ENCODE measurements at regions not wholly inside any gene's neighbourhood (a gene's known extent, or its start where the extent isn't known, plus 50 kb on each side); places are given as distances from the start of the nearest gene placed in this dataset.

DNA sequence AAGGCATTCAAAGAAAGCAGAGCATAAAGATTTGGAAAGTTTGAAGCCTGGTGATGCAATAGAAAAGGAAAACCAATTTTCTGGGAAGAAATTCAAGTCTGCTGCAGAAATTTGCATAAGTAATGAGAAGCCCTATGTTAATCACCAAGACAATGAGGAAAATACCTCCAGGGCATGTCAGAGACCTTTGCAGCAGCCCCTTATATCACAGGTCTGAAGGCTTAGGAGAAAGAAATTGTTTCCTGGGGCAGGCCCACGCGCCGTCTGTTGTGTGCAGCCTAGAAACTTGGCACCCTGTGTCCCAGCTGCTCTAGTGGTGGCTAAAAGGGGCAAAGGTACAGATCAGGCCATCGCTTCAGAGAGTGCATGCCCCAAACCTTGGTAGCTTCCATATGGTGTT, 495.3 kb upstream of the CDH6 start:
- DNase-seq (ENCODE audit: low spot score) (no peak), ATAC-seq (ENCODE audit: insufficient number of reproducible peaks, low FRiP score, low read depth) (no peak)
- no peaks in the 10 kb centered on the region for H3K27me3 ChIP-seq (replicated peaks; ENCODE audit: insufficient read depth)
- H3K4me3 ChIP-seq: no peak overlapping the region
- H3K27ac ChIP-seq: no peak overlapping the region
- H3K36me3 ChIP-seq: no peaks in the 10 kb centered on the region
- TF ChIP-seq, protein P1, sequence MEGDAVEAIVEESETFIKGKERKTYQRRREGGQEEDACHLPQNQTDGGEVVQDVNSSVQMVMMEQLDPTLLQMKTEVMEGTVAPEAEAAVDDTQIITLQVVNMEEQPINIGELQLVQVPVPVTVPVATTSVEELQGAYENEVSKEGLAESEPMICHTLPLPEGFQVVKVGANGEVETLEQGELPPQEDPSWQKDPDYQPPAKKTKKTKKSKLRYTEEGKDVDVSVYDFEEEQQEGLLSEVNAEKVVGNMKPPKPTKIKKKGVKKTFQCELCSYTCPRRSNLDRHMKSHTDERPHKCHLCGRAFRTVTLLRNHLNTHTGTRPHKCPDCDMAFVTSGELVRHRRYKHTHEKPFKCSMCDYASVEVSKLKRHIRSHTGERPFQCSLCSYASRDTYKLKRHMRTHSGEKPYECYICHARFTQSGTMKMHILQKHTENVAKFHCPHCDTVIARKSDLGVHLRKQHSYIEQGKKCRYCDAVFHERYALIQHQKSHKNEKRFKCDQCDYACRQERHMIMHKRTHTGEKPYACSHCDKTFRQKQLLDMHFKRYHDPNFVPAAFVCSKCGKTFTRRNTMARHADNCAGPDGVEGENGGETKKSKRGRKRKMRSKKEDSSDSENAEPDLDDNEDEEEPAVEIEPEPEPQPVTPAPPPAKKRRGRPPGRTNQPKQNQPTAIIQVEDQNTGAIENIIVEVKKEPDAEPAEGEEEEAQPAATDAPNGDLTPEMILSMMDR (IDR thresholded peaks at IDR 0.05): no peak
- no peaks in the 10 kb centered on the region for H3K9me3 ChIP-seq
- H3K4me1 ChIP-seq (ENCODE audit: control insufficient read depth in 1 of 2, low read depth in 2 of 2): no peaks in the 10 kb centered on the region

DNA sequence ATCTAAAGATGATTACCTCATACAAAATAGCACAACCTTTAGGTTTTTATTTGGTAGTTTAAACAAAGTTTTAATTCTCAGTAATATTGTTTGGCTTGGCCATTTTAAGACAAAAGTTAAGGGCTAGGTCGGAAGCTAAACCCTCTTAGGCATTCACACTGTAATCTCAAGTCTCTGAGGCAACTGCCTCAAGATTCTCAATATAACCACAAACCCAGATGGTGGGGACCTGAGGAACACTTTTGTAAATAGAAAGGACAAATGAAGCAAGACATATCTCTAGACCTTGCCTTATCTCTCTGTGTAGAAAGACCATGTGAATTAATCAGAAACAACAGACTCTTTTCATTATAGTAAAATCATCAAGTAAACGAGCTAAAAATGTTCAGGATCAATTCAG, 500.2 kb upstream of the CDH6 start:
- H3K36me3 ChIP-seq: no peaks in the 10 kb centered on the region
- H3K9me3 ChIP-seq: no peaks in the 10 kb centered on the region
- no peaks in the 10 kb centered on the region for H3K27me3 ChIP-seq (replicated peaks; ENCODE audit: insufficient read depth)
- H3K4me3 ChIP-seq: no peak overlapping the region
- no peak overlapping the region for H3K27ac ChIP-seq
- no peak for DNase-seq (ENCODE audit: low spot score)
- ATAC-seq (ENCODE audit: insufficient number of reproducible peaks, low FRiP score, low read depth): no peak
- TF ChIP-seq, protein P1 (IDR thresholded peaks at IDR 0.05): no peak
- no peaks in the 10 kb centered on the region for H3K4me1 ChIP-seq (ENCODE audit: control insufficient read depth in 1 of 2, low read depth in 2 of 2)

DNA sequence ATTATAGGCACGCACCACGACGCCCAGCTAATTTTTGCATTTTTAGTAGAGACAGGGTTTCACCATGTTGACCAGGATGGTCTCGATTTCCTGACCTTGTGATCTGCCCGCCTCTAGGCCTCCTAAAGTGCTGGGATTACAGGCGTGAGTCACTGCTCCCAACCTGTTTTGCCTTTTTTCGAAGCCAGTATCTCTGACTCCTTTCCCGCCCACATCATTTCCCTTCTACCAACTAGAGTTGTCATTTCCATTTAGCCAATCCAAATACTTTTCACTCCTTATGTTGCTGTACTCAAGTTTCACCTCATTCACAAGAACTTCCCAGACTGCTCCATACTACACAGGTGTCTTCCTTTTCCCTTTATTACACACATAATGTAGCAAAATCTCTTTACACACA, 502.6 kb upstream of the CDH6 start:
- no peak overlapping the region for H3K4me3 ChIP-seq
- H3K27me3 ChIP-seq (replicated peaks; ENCODE audit: insufficient read depth): no peaks in the 10 kb centered on the region
- no peak overlapping the region for H3K27ac ChIP-seq
- H3K4me1 ChIP-seq (ENCODE audit: control insufficient read depth in 1 of 2, low read depth in 2 of 2): no peaks in the 10 kb centered on the region
- H3K9me3 ChIP-seq: no peaks in the 10 kb centered on the region
- DNase-seq (ENCODE audit: low spot score): no peak
- TF ChIP-seq, protein P1 (IDR thresholded peaks at IDR 0.05): no peak
- H3K36me3 ChIP-seq: no peaks in the 10 kb centered on the region
- no peak for ATAC-seq (ENCODE audit: insufficient number of reproducible peaks, low FRiP score, low read depth)

DNA sequence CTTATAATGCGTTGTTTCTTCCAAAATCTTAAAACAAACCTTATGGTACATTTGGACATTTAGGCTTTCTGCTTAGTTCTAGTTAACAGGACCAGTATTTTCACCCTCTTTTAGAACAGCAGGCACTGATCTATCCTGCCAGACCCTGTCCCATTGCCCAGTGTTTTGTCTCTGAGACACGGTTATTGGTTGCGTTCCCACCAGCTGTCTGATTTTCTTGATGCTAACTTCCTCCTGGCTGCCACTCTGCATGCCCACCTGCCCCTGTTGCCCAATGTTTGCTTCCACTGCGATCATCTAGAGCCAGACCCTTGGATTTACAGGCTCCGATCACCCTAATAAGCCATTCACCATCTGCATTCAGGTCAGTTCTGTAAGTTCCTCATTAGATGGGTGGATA, 506.0 kb upstream of the CDH6 start:
- Histone ChIP-seq H3K4me1 (ENCODE audit: control insufficient read depth in 1 of 2, low read depth in 2 of 2) (no peaks in the 10 kb centered on the region), H3K27ac (no peak overlapping the region), H3K4me3 (no peak overlapping the region), H3K9me3 (no peaks in the 10 kb centered on the region), H3K36me3 (no peaks in the 10 kb centered on the region), H3K27me3 (replicated peaks; ENCODE audit: insufficient read depth) (no peaks in the 10 kb centered on the region)
- DNase-seq (ENCODE audit: low spot score) (no peak), ATAC-seq (ENCODE audit: insufficient number of reproducible peaks, low FRiP score, low read depth) (no peak)
- TF ChIP-seq, protein P1 (IDR thresholded peaks at IDR 0.05): no peak

DNA sequence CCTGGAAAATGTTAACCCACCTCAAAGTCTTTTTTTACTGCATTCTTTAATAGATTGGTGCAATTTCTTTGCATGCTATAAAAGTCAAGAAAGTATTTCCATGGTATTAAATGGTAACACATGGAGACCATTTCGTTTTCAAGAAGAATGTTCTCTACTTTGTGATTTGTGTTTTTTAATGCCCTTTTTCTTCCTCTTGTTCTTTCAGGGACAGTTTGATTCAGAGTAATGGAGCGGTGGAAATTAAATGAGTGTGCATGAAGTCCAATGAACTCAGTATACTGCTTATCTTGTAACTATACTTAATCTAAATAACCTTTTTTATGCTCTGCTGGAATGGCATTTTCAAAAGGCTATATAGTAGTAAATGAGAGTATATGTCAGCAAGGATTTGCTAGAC, 507.0 kb upstream of the CDH6 start:
- no peak for ATAC-seq (ENCODE audit: insufficient number of reproducible peaks, low FRiP score, low read depth)
- DNase-seq (ENCODE audit: low spot score): no peak
- TF ChIP-seq, protein P1 (IDR thresholded peaks at IDR 0.05): no peak
- H3K27me3 ChIP-seq (replicated peaks; ENCODE audit: insufficient read depth): no peaks in the 10 kb centered on the region
- H3K4me1 ChIP-seq (ENCODE audit: control insufficient read depth in 1 of 2, low read depth in 2 of 2): no peaks in the 10 kb centered on the region
- no peaks in the 10 kb centered on the region for H3K36me3 ChIP-seq
- H3K9me3 ChIP-seq: no peaks in the 10 kb centered on the region
- no peak overlapping the region for H3K4me3 ChIP-seq
- H3K27ac ChIP-seq: no peak overlapping the region
